ENCODE measurements at regions not wholly inside any gene's neighbourhood (a gene's known extent, or its start where the extent isn't known, plus 50 kb on each side); places are given as distances from the start of the nearest gene placed in this dataset.

- no peaks in the 10 kb centered on the region for H3K27me3 Mint-ChIP-seq
Observed at GRCh38 chr13:72383646-72384045, 343.8 kb downstream of the MZT1 start.

GRCh38 chr13:72379581-72379980 is 347.8 kb downstream of the MZT1 start:
- no peaks in the 10 kb centered on the region for H3K36me3 Mint-ChIP-seq
- H3K4me3 Mint-ChIP-seq = no peak overlapping the region

More at GRCh38 chr13:72383646-72384045, 343.8 kb downstream of the MZT1 start:
- Histone ChIP-seq H3K9me3 (ENCODE audit: control insufficient read depth in 2 of 2, low read length in 2 of 2) (no peaks in the 10 kb centered on the region), H3K4me1 (ENCODE audit: control insufficient read depth, insufficient read depth, low read length, poor library complexity, severe bottlenecking) (no peaks in the 10 kb centered on the region), H3K27me3 (ENCODE audit: control insufficient read depth, insufficient read depth, low read length) (no peaks in the 10 kb centered on the region), H3K36me3 (ENCODE audit: control insufficient read depth, insufficient read depth, low read length) (no peaks in the 10 kb centered on the region), H3K27ac (ENCODE audit: insufficient read depth, low read length, poor library complexity, severe bottlenecking) (no peak overlapping the region), H3K4me3 (ENCODE audit: low read depth, low read length) (no peak overlapping the region)
- ATAC-seq (ENCODE audit: low read depth in 2 of 2) = no peak
- H3K27ac Mint-ChIP-seq = no peak overlapping the region
- H3K36me3 Mint-ChIP-seq = no peaks in the 10 kb centered on the region
- no peaks in the 10 kb centered on the region for H3K4me1 Mint-ChIP-seq
- peaks cover 0 to 8% (median 0%) of the 10 kb centered on the region in 7 donors for H3K9me3 Mint-ChIP-seq
- DNase-seq = no peak
- no peak overlapping the region for H3K4me3 Mint-ChIP-seq

GRCh38 chr13:72368031-72368430 is 359.4 kb downstream of the MZT1 start:
- Mint-ChIP-seq H3K27ac (no peak overlapping the region), H3K9me3 (peaks cover 0 to 7% (median 0%) of the 10 kb centered on the region in 7 donors), H3K4me1 (no peaks in the 10 kb centered on the region), H3K27me3 (no peaks in the 10 kb centered on the region), H3K4me3 (no peak overlapping the region), H3K36me3 (no peaks in the 10 kb centered on the region)
- no peak overlapping the region for H3K4me3 ChIP-seq (ENCODE audit: low read depth, low read length)
- H3K27me3 ChIP-seq (ENCODE audit: control insufficient read depth, insufficient read depth, low read length) = no peaks in the 10 kb centered on the region
- DNase-seq = no peak
- no peaks in the 10 kb centered on the region for H3K9me3 ChIP-seq (ENCODE audit: control insufficient read depth in 2 of 2, low read length in 2 of 2)
- H3K36me3 ChIP-seq (ENCODE audit: control insufficient read depth, insufficient read depth, low read length) = no peaks in the 10 kb centered on the region
- ATAC-seq (ENCODE audit: low read depth in 2 of 2) = no peak
- no peaks in the 10 kb centered on the region for H3K4me1 ChIP-seq (ENCODE audit: control insufficient read depth, insufficient read depth, low read length, poor library complexity, severe bottlenecking)
- no peak overlapping the region for H3K27ac ChIP-seq (ENCODE audit: insufficient read depth, low read length, poor library complexity, severe bottlenecking)

More at GRCh38 chr13:72379581-72379980, 347.8 kb downstream of the MZT1 start:
- no peaks in the 10 kb centered on the region for H3K27me3 Mint-ChIP-seq
- H3K9me3 Mint-ChIP-seq = peaks cover 0 to 12% (median 7%) of the 10 kb centered on the region in 7 donors
- no peaks in the 10 kb centered on the region for H3K9me3 ChIP-seq (ENCODE audit: control insufficient read depth in 2 of 2, low read length in 2 of 2)
- H3K4me1 ChIP-seq (ENCODE audit: control insufficient read depth, insufficient read depth, low read length, poor library complexity, severe bottlenecking) = no peaks in the 10 kb centered on the region
- no peak overlapping the region for H3K27ac Mint-ChIP-seq
- H3K27me3 ChIP-seq (ENCODE audit: control insufficient read depth, insufficient read depth, low read length) = no peaks in the 10 kb centered on the region
- DNase-seq (no peak), ATAC-seq (ENCODE audit: low read depth in 2 of 2) (no peak)
- no peak overlapping the region for H3K4me3 ChIP-seq (ENCODE audit: low read depth, low read length)
- no peaks in the 10 kb centered on the region for H3K36me3 ChIP-seq (ENCODE audit: control insufficient read depth, insufficient read depth, low read length)
- no peak overlapping the region for H3K27ac ChIP-seq (ENCODE audit: insufficient read depth, low read length, poor library complexity, severe bottlenecking)
- H3K4me1 Mint-ChIP-seq = no peaks in the 10 kb centered on the region

- Histone ChIP-seq H3K27ac (ENCODE audit: insufficient read depth, low read length, poor library complexity, severe bottlenecking) (no peak overlapping the region), H3K36me3 (ENCODE audit: control insufficient read depth, insufficient read depth, low read length) (no peaks in the 10 kb centered on the region), H3K4me3 (ENCODE audit: low read depth, low read length) (no peak overlapping the region), H3K4me1 (ENCODE audit: control insufficient read depth, insufficient read depth, low read length, poor library complexity, severe bottlenecking) (no peaks in the 10 kb centered on the region), H3K27me3 (ENCODE audit: control insufficient read depth, insufficient read depth, low read length) (no peaks in the 10 kb centered on the region), H3K9me3 (ENCODE audit: control insufficient read depth in 2 of 2, low read length in 2 of 2) (no peaks in the 10 kb centered on the region)
- Mint-ChIP-seq H3K4me1 (no peaks in the 10 kb centered on the region), H3K27ac (no peak overlapping the region), H3K27me3 (no peaks in the 10 kb centered on the region), H3K9me3 (peaks cover 0 to 3% (median 2%) of the 10 kb centered on the region in 7 donors), H3K36me3 (no peaks in the 10 kb centered on the region), H3K4me3 (no peak overlapping the region)
- DNase-seq (no peak), ATAC-seq (ENCODE audit: low read depth in 2 of 2) (no peak)
Observed at GRCh38 chr13:72346716-72347115, 380.7 kb downstream of the MZT1 start.

- no peaks in the 10 kb centered on the region for H3K4me1 Mint-ChIP-seq
- no peak for DNase-seq
- peaks cover 0 to 8% (median 5%) of the 10 kb centered on the region in 7 donors for H3K9me3 Mint-ChIP-seq
- H3K36me3 Mint-ChIP-seq = no peaks in the 10 kb centered on the region
- H3K27ac ChIP-seq (ENCODE audit: insufficient read depth, low read length, poor library complexity, severe bottlenecking) = no peak overlapping the region
- no peaks in the 10 kb centered on the region for H3K4me1 ChIP-seq (ENCODE audit: control insufficient read depth, insufficient read depth, low read length, poor library complexity, severe bottlenecking)
- H3K27me3 Mint-ChIP-seq = peaks cover 4% of the 10 kb centered on the region
- H3K27me3 ChIP-seq (ENCODE audit: control insufficient read depth, insufficient read depth, low read length) = no peaks in the 10 kb centered on the region
- H3K4me3 ChIP-seq (ENCODE audit: low read depth, low read length) = no peak overlapping the region
- H3K4me3 Mint-ChIP-seq = no peak overlapping the region
- H3K27ac Mint-ChIP-seq = no peak overlapping the region
- H3K36me3 ChIP-seq (ENCODE audit: control insufficient read depth, insufficient read depth, low read length) = no peaks in the 10 kb centered on the region
- no peaks in the 10 kb centered on the region for H3K9me3 ChIP-seq (ENCODE audit: control insufficient read depth in 2 of 2, low read length in 2 of 2)
- no peak for ATAC-seq (ENCODE audit: low read depth in 2 of 2)
Observed at GRCh38 chr13:72342364-72342763, 385.1 kb downstream of the MZT1 start.

- Mint-ChIP-seq H3K4me3 (no peak overlapping the region), H3K27me3 (peaks cover 4% of the 10 kb centered on the region), H3K9me3 (peaks cover 0 to 8% (median 5%) of the 10 kb centered on the region in 7 donors), H3K36me3 (no peaks in the 10 kb centered on the region), H3K4me1 (no peaks in the 10 kb centered on the region), H3K27ac (no peak overlapping the region)
- H3K36me3 ChIP-seq (ENCODE audit: control insufficient read depth, insufficient read depth, low read length) = no peaks in the 10 kb centered on the region
- no peak for ATAC-seq (ENCODE audit: low read depth in 2 of 2)
- H3K27me3 ChIP-seq (ENCODE audit: control insufficient read depth, insufficient read depth, low read length) = no peaks in the 10 kb centered on the region
- H3K9me3 ChIP-seq (ENCODE audit: control insufficient read depth in 2 of 2, low read length in 2 of 2) = no peaks in the 10 kb centered on the region
- H3K4me3 ChIP-seq (ENCODE audit: low read depth, low read length) = no peak overlapping the region
- no peak overlapping the region for H3K27ac ChIP-seq (ENCODE audit: insufficient read depth, low read length, poor library complexity, severe bottlenecking)
- H3K4me1 ChIP-seq (ENCODE audit: control insufficient read depth, insufficient read depth, low read length, poor library complexity, severe bottlenecking) = no peaks in the 10 kb centered on the region
- no peak for DNase-seq
Observed at GRCh38 chr13:72341904-72342303, 385.5 kb downstream of the MZT1 start.

GRCh38 chr13:72317346-72318109 is 409.9 kb downstream of the MZT1 start:
- Mint-ChIP-seq H3K27me3 (no peaks in the 10 kb centered on the region), H3K4me1 (no peaks in the 10 kb centered on the region), H3K36me3 (no peaks in the 10 kb centered on the region), H3K27ac (no peak overlapping the region), H3K9me3 (peaks cover 0 to 6% (median 0%) of the 10 kb centered on the region in 7 donors), H3K4me3 (no peak overlapping the region)
- DNase-seq (no peak), ATAC-seq (ENCODE audit: low read depth in 2 of 2) (no peak)
- Histone ChIP-seq H3K27ac (ENCODE audit: insufficient read depth, low read length, poor library complexity, severe bottlenecking) (no peak overlapping the region), H3K4me1 (ENCODE audit: control insufficient read depth, insufficient read depth, low read length, poor library complexity, severe bottlenecking) (no peaks in the 10 kb centered on the region), H3K4me3 (ENCODE audit: low read depth, low read length) (no peak overlapping the region), H3K36me3 (ENCODE audit: control insufficient read depth, insufficient read depth, low read length) (no peaks in the 10 kb centered on the region), H3K27me3 (ENCODE audit: control insufficient read depth, insufficient read depth, low read length) (no peaks in the 10 kb centered on the region), H3K9me3 (ENCODE audit: control insufficient read depth in 2 of 2, low read length in 2 of 2) (no peaks in the 10 kb centered on the region)

- no peaks in the 10 kb centered on the region for H3K36me3 Mint-ChIP-seq
- Histone ChIP-seq H3K4me3 (ENCODE audit: low read depth, low read length) (no peak overlapping the region), H3K9me3 (ENCODE audit: control insufficient read depth in 2 of 2, low read length in 2 of 2) (no peaks in the 10 kb centered on the region), H3K27ac (ENCODE audit: insufficient read depth, low read length, poor library complexity, severe bottlenecking) (no peak overlapping the region), H3K4me1 (ENCODE audit: control insufficient read depth, insufficient read depth, low read length, poor library complexity, severe bottlenecking) (no peaks in the 10 kb centered on the region), H3K36me3 (ENCODE audit: control insufficient read depth, insufficient read depth, low read length) (no peaks in the 10 kb centered on the region), H3K27me3 (ENCODE audit: control insufficient read depth, insufficient read depth, low read length) (no peaks in the 10 kb centered on the region)
- ATAC-seq (ENCODE audit: low read depth in 2 of 2) (no peak), DNase-seq (no peak)
- H3K27ac Mint-ChIP-seq = no peak overlapping the region
- peaks cover 0 to 6% (median 0%) of the 10 kb centered on the region in 7 donors for H3K9me3 Mint-ChIP-seq
- no peaks in the 10 kb centered on the region for H3K27me3 Mint-ChIP-seq
- no peaks in the 10 kb centered on the region for H3K4me1 Mint-ChIP-seq
- no peak overlapping the region for H3K4me3 Mint-ChIP-seq
Observed at GRCh38 chr13:72316716-72317115, 410.7 kb downstream of the MZT1 start.
